NCI-H1092 treated with DMSO at 0.1 percent for 48 hours (cell line): ENCODE measurements at regions not wholly inside any gene's neighbourhood (a gene's known extent, or its start where the extent isn't known, plus 50 kb on each side); places are given as distances from the start of the nearest gene placed in this dataset.
"Not testable (repeated sequence)": the region's sequence is repeated elsewhere in the genome, so short reads cannot be mapped to it uniquely, and the experiment has no call there.

Source experiments
- DNase-seq: peaks from one replicate; lab custom pipeline; 2025; lab: John Stamatoyannopoulos, UW

- no peak for DNase-seq
These were observed 385.5 kb downstream of the SEC14L1 start for GRCh38 chr17:77526259-77526711.

GRCh38 chr17:77526728-77527350 lies 386.1 kb downstream of the SEC14L1 start:
- no peak for DNase-seq

- no peak for DNase-seq
These were observed 386.6 kb downstream of the SEC14L1 start for GRCh38 chr17:77527409-77527808.

GRCh38 chr17:77527836-77528505 lies 387.2 kb downstream of the SEC14L1 start:
- no peak for DNase-seq

GRCh38 chr17:77528516-77529327 lies 388.0 kb downstream of the SEC14L1 start:
- peak; percentile 54 for DNase-seq

- no peak for DNase-seq
These were observed 388.5 kb downstream of the SEC14L1 start for GRCh38 chr17:77529328-77529650.

- no peak for DNase-seq
These were observed 389.8 kb downstream of the SEC14L1 start for GRCh38 chr17:77530591-77530990.

- DNase-seq, result no peak
These were observed 390.2 kb downstream of the SEC14L1 start for GRCh38 chr17:77531002-77531401.

GRCh38 chr17:77531641-77532040 lies 390.9 kb downstream of the SEC14L1 start:
- DNase-seq, result no peak

- DNase-seq, result not testable (repeated sequence)
These were observed 392.9 kb downstream of the SEC14L1 start for GRCh38 chr17:77533697-77534096.

- no peak for DNase-seq
These were observed 393.4 kb downstream of the SEC14L1 start for GRCh38 chr17:77534137-77534536.

- DNase-seq, result no peak
These were observed 394.7 kb downstream of the SEC14L1 start for GRCh38 chr17:77535435-77535834.

- no peak for DNase-seq
These were observed 395.1 kb downstream of the SEC14L1 start for GRCh38 chr17:77535892-77536291.

- no peak for DNase-seq
These were observed 396.8 kb downstream of the SEC14L1 start for GRCh38 chr17:77537566-77537965.

- DNase-seq, result no peak
These were observed 399.8 kb downstream of the SEC14L1 start for GRCh38 chr17:77540531-77540930.

GRCh38 chr17:77540975-77541374 lies 400.2 kb downstream of the SEC14L1 start:
- no peak for DNase-seq

- no peak for DNase-seq
These were observed 401.2 kb downstream of the SEC14L1 start for GRCh38 chr17:77542011-77542410.

GRCh38 chr17:77542551-77543490 lies 402.1 kb downstream of the SEC14L1 start:
- DNase-seq, result peak; percentile 80

GRCh38 chr17:77543801-77544200 lies 403.0 kb downstream of the SEC14L1 start:
- no peak for DNase-seq

GRCh38 chr17:77544347-77545110 lies 403.8 kb downstream of the SEC14L1 start:
- no peak for DNase-seq

GRCh38 chr17:77546772-77547241 lies 406.0 kb downstream of the SEC14L1 start:
- DNase-seq, result no peak
